Gastroesophageal sphincter (tissue), 3 donors: ENCODE measurements at regions not wholly inside any gene's neighbourhood (a gene's known extent, or its start where the extent isn't known, plus 50 kb on each side); places are given as distances from the start of the nearest gene placed in this dataset.

Experiments
- EP300 ChIP-seq: sonication (generic); formaldehyde crosslinking; IDR thresholded peaks from one replicate; pipeline ENCODE4 v1.6.1; 2017; ENCODE audit warnings: antibody characterized with exemption, mild to moderate bottlenecking
- POLR2A ChIP-seq, 2 donors: fragments of 450-650 bp; IDR thresholded peaks; one replicate each; pipeline ENCODE4 v1.6.1; 2017; ENCODE audit warnings: antibody characterized with exemption in 2 of 2, mild to moderate bottlenecking in 2 of 2, moderate library complexity in 1 of 2
- POLR2AphosphoS5 ChIP-seq: sonication (generic); formaldehyde crosslinking; IDR thresholded peaks from one replicate; pipeline ENCODE4 v1.6.1; 2017; ENCODE audit warnings: antibody characterized with exemption
- TF ChIP-seq, protein P1 (sequence below), 4 experiments: fragments of 200-600 bp in 2 of 4; fragments of 450-650 bp in 2 of 4; sonication (generic) in 1 of 4; IDR thresholded peaks; one replicate each; pipeline ENCODE4 v1.5.1; 2017 to 2019; ENCODE audit warnings: antibody characterized with exemption in 4 of 4, mild to moderate bottlenecking in 2 of 4, moderate library complexity in 2 of 4

DNA sequence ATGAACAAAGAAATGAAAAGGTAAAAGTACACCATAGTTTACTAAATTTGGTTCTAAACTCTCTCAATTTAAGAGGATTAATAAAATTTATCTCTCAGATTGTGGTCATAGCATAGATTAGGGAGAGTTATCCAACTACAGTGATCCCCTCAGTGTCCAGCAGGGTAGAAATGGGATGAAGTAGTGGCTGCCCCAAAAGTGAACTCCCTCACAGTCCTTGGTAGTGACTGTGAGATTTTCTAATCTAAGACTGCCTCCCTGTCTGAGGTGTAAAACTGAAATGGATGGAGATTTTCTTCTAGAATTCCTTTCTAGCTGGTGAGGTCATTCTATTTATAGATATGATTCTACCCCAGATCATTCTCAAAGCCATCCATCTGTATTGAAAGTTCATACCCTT lies 455.5 kb downstream of the ACTL7B start:
- TF ChIP-seq, protein P1, sequence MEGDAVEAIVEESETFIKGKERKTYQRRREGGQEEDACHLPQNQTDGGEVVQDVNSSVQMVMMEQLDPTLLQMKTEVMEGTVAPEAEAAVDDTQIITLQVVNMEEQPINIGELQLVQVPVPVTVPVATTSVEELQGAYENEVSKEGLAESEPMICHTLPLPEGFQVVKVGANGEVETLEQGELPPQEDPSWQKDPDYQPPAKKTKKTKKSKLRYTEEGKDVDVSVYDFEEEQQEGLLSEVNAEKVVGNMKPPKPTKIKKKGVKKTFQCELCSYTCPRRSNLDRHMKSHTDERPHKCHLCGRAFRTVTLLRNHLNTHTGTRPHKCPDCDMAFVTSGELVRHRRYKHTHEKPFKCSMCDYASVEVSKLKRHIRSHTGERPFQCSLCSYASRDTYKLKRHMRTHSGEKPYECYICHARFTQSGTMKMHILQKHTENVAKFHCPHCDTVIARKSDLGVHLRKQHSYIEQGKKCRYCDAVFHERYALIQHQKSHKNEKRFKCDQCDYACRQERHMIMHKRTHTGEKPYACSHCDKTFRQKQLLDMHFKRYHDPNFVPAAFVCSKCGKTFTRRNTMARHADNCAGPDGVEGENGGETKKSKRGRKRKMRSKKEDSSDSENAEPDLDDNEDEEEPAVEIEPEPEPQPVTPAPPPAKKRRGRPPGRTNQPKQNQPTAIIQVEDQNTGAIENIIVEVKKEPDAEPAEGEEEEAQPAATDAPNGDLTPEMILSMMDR (IDR thresholded peaks at IDR 0.05) = no peak
- TF ChIP-seq EP300 = no peak
- no peak for TF ChIP-seq POLR2AphosphoS5
- no peak for TF ChIP-seq POLR2A (IDR thresholded peaks at IDR 0.05)
